Suprapubic skin (tissue), 4 donors: ENCODE measurements at regions not wholly inside any gene's neighbourhood (a gene's known extent, or its start where the extent isn't known, plus 50 kb on each side); places are given as distances from the start of the nearest gene placed in this dataset.

Experiments
- DNase-seq, 2 donors: peaks; one replicate each; pipeline ENCODE4 v3.0.0-alpha.2; 2019; ENCODE audit warnings: low spot score in 2 of 2
- H3K27ac ChIP-seq: fragments of 200-600 bp; sonication (generic); one replicate; pipeline ENCODE4 v1.5.1; 2019
- H3K27me3 ChIP-seq: fragments of 200-600 bp; sonication (generic); one replicate; pipeline ENCODE4 v1.5.1; 2019
- H3K36me3 ChIP-seq: fragments of 200-600 bp; sonication (generic); one replicate; pipeline ENCODE4 v1.5.1; 2019
- H3K4me1 ChIP-seq: fragments of 200-600 bp; sonication (generic); one replicate; pipeline ENCODE4 v1.5.1; 2019
- H3K4me3 ChIP-seq: fragments of 200-600 bp; sonication (generic); one replicate; pipeline ENCODE4 v1.5.1; 2019; ENCODE audit warnings: mild to moderate bottlenecking
- H3K9me3 ChIP-seq: fragments of 200-600 bp; sonication (generic); one replicate; pipeline ENCODE4 v1.5.1; 2019
- EP300 ChIP-seq: sonication (generic); formaldehyde crosslinking; IDR thresholded peaks from one replicate; pipeline ENCODE4 v1.6.1; 2017; ENCODE audit warnings: antibody characterized with exemption
- POLR2A ChIP-seq, 2 donors: fragments of 450-650 bp; IDR thresholded peaks; one replicate each; pipeline ENCODE4 v1.6.1; 2017; ENCODE audit warnings: antibody characterized with exemption in 2 of 2, mild to moderate bottlenecking in 2 of 2, moderate library complexity in 2 of 2
- POLR2AphosphoS5 ChIP-seq, 3 donors: sonication (generic); formaldehyde crosslinking; IDR thresholded peaks; one replicate each; pipeline ENCODE4 v1.6.1; 2017; ENCODE audit warnings: antibody characterized with exemption in 3 of 3
- WGBS: methylation state at CpG from one replicate; pipeline ENCODE4 v1.1.5; 2018; 5-methylcytosine and 5-hydroxymethylcytosine counted together
- TF ChIP-seq, protein P1 (sequence below), 2 donors: fragments of 200-600 bp in 1 of 2; fragments of 450-650 bp in 1 of 2; sonication (generic) in 1 of 2; IDR thresholded peaks; one replicate each; pipeline ENCODE4 v1.5.1; 2016 to 2019; ENCODE audit warnings: antibody characterized with exemption in 2 of 2, mild to moderate bottlenecking in 1 of 2, moderate library complexity in 1 of 2

DNA sequence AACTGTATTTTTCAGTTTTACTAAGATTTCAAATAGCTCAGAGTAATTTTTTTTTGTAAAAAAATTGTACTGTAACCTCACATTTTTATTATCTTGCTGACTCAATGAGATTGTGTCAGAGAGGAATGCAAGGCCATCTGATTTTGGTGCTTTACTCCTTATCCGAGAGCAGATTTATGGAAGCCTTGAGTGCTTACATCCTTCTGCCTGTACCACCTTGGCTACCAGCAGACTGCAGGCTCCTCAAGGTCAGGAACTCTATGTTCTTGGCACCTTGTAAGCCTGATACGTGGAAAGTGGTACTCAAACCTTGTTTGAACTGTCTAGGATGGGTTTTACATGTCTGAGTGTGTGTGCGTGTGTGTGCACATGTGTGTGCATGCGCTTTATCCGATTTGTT lies 80.1 kb upstream of the MLIP start:
- no peak overlapping the region for H3K27ac ChIP-seq
- H3K9me3 ChIP-seq = no peaks in the 10 kb centered on the region
- 88% methylated on average over 5 of the region's 5 CpGs for WGBS
- no peaks in the 10 kb centered on the region for H3K27me3 ChIP-seq
- no peak for TF ChIP-seq POLR2A (IDR thresholded peaks at IDR 0.05)
- TF ChIP-seq, protein P1, sequence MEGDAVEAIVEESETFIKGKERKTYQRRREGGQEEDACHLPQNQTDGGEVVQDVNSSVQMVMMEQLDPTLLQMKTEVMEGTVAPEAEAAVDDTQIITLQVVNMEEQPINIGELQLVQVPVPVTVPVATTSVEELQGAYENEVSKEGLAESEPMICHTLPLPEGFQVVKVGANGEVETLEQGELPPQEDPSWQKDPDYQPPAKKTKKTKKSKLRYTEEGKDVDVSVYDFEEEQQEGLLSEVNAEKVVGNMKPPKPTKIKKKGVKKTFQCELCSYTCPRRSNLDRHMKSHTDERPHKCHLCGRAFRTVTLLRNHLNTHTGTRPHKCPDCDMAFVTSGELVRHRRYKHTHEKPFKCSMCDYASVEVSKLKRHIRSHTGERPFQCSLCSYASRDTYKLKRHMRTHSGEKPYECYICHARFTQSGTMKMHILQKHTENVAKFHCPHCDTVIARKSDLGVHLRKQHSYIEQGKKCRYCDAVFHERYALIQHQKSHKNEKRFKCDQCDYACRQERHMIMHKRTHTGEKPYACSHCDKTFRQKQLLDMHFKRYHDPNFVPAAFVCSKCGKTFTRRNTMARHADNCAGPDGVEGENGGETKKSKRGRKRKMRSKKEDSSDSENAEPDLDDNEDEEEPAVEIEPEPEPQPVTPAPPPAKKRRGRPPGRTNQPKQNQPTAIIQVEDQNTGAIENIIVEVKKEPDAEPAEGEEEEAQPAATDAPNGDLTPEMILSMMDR (IDR thresholded peaks at IDR 0.05) = no peak
- TF ChIP-seq POLR2AphosphoS5 (IDR thresholded peaks at IDR 0.05) = no peak
- no peak for TF ChIP-seq EP300
- no peaks in the 10 kb centered on the region for H3K36me3 ChIP-seq
- DNase-seq = no peak
- H3K4me3 ChIP-seq = no peak overlapping the region
- no peaks in the 10 kb centered on the region for H3K4me1 ChIP-seq

DNA sequence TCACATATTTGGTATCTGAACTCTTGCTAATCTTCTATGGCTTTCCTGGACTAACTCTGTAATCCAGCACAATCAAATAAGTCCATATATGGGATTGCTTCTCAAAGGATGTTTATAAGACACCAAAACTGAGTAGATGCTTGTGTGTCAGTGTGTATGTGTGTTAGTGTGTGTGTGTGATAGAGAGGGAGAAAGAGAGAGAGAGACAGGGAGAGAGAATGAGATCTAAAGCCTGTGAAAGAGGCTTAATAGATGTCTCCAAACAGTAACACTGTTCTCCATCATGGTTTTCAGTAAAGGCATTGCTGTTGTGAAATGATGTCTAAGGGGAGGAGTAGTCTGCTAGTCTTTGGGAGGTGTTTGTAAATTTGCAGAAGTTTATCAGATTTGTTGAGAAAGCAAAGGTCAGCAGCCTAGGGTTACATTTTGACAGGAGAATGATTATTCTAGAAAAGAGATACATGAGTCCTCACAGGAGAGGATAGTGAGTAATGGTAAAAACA lies 73.9 kb upstream of the MLIP start:
- Histone ChIP-seq H3K27me3 (no peaks in the 10 kb centered on the region), H3K4me3 (no peak overlapping the region), H3K4me1 (no peaks in the 10 kb centered on the region), H3K9me3 (no peaks in the 10 kb centered on the region), H3K27ac (no peak overlapping the region), H3K36me3 (no peaks in the 10 kb centered on the region)
- DNase-seq = no peak
- TF ChIP-seq, protein P1 (IDR thresholded peaks at IDR 0.05) = no peak
- TF ChIP-seq POLR2A (IDR thresholded peaks at IDR 0.05) (no peak), POLR2AphosphoS5 (IDR thresholded peaks at IDR 0.05) (no peak), EP300 (no peak)

DNA sequence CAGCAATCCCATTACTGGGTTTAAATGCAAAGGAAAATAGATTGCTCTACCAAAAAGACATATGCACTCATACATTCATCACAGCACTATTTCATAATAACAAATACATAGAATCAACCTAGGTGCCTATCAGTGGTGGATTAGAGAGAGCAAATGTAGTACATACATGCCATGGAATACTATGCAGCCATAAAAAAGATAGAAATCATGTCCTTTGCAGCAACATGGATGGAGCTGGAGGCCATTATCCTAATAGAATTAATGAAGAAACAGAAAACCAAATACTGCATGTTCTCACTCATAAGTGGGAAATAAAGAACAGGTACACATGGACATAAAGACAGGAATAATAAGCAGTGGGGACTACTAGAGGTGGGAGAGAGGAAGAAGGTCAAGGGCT lies 70.7 kb upstream of the MLIP start:
- TF ChIP-seq POLR2A (IDR thresholded peaks at IDR 0.05) (no peak), POLR2AphosphoS5 (IDR thresholded peaks at IDR 0.05) (no peak), EP300 (no peak)
- TF ChIP-seq, protein P1 (IDR thresholded peaks at IDR 0.05) = no peak
- Histone ChIP-seq H3K4me1 (no peaks in the 10 kb centered on the region), H3K27ac (no peak overlapping the region), H3K36me3 (no peaks in the 10 kb centered on the region), H3K9me3 (no peaks in the 10 kb centered on the region), H3K27me3 (no peaks in the 10 kb centered on the region), H3K4me3 (no peak overlapping the region)
- DNase-seq = no peak

DNA sequence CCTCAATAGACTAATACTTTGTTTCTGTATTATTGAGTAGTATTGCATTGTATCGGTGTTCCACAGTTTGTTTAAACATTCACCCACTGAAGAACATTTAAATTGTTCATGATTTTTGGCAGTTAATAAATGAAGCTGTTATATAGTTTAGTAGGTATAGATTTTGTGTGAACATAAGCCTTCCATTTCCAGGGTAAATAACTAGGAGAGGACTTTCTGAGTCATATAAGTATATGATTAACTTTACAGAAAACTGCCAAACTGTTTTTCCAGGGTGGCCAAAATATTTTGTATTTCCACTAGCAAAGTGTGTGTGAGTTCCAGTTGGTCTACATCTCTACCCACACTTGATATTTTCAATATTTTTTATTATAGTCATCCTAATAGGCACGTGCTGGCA lies 70.0 kb upstream of the MLIP start:
- WGBS = 78% methylated on average over 2 of the region's 2 CpGs
- H3K27ac ChIP-seq = no peak overlapping the region
- no peaks in the 10 kb centered on the region for H3K4me1 ChIP-seq
- no peak overlapping the region for H3K4me3 ChIP-seq
- TF ChIP-seq, protein P1 (IDR thresholded peaks at IDR 0.05) = no peak
- TF ChIP-seq POLR2A (IDR thresholded peaks at IDR 0.05) (no peak), EP300 (no peak), POLR2AphosphoS5 (IDR thresholded peaks at IDR 0.05) (no peak)
- no peak for DNase-seq
- no peaks in the 10 kb centered on the region for H3K9me3 ChIP-seq
- H3K36me3 ChIP-seq = no peaks in the 10 kb centered on the region
- H3K27me3 ChIP-seq = no peaks in the 10 kb centered on the region

DNA sequence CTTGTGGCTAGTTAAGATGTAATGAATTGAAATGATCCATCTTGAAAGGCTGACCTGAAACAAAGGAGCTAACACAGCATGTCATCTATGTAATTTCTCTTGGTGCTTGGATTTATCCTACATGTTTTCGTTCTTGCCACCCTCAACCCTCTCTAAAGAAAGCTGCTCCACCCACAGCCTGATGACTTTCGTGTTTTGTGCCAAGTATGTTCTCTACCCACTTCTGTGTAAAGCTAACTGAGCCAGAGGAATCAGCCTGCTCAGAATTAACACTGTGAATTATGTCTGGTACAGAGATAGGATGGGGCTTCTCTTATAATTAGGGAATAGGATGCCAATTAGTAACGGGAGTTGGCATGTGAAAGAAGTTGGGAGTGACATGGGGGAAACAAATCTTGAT lies 67.9 kb upstream of the MLIP start:
- Histone ChIP-seq H3K36me3 (no peaks in the 10 kb centered on the region), H3K27me3 (no peaks in the 10 kb centered on the region), H3K27ac (no peak overlapping the region), H3K9me3 (no peaks in the 10 kb centered on the region), H3K4me1 (no peaks in the 10 kb centered on the region), H3K4me3 (no peak overlapping the region)
- TF ChIP-seq POLR2AphosphoS5 (IDR thresholded peaks at IDR 0.05) = no peak
- no peak for TF ChIP-seq POLR2A (IDR thresholded peaks at IDR 0.05)
- TF ChIP-seq, protein P1 (IDR thresholded peaks at IDR 0.05) = no peak
- TF ChIP-seq EP300 = no peak
- WGBS = 39% methylated on average over 3 of the region's 3 CpGs
- no peak for DNase-seq
